ENCODE measurements at regions not wholly inside any gene's neighbourhood (a gene's known extent, or its start where the extent isn't known, plus 50 kb on each side); places are given as distances from the start of the nearest gene placed in this dataset.

- no peaks in the 10 kb centered on the region for H3K27me3 ChIP-seq (ENCODE audit: control insufficient read depth, insufficient read depth, low read length)
- no peaks in the 10 kb centered on the region for H3K9me3 ChIP-seq (ENCODE audit: control insufficient read depth, low read depth, low read length)
These were observed 94.9 kb upstream of the CADM1 start for GRCh38 chr11:115599125-115599524.

DNA sequence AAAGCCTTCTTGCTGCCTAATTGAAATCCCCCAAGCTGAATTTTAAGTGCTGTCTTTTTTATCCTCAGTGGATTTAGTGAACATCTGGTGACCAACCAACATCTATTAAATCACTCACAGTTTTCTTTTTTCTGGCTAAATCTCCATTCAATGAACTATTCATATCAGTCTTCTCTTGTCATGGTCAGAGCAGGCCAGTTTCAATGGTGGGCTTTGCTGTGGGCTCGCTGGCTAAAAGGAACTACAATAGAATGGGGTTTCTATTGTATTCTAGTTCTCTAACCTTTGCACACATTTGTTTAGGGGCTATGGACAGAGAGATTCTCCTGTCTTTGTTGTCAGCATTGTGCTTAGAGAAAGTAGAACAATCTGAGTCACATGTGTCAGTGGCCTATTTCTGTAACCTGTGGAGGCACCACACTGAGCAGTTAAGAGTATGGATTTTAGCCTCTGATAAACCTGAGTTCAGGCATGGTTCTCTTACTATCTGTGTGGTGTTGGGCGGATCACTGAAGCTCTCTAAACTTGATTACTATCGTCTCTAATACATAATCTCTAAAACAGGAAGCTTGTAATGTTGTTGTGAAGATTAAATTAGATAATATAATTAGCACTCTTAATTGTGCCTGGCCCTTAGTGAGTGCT is 94.2 kb upstream of the CADM1 start:
- H3K9me3 ChIP-seq (ENCODE audit: control insufficient read depth, low read depth, low read length), result no peaks in the 10 kb centered on the region
- H3K27me3 ChIP-seq (ENCODE audit: control insufficient read depth, insufficient read depth, low read length), result no peaks in the 10 kb centered on the region
- no peak overlapping the region for H3K4me3 ChIP-seq (ENCODE audit: low read length)

More at GRCh38 chr11:115599125-115599524, 94.9 kb upstream of the CADM1 start:
- no peak overlapping the region for H3K4me3 ChIP-seq (ENCODE audit: low read length)
- no peaks in the 10 kb centered on the region for H3K36me3 ChIP-seq (ENCODE audit: control insufficient read depth, low read depth, low read length)
- no peak overlapping the region for H3K27ac ChIP-seq (ENCODE audit: low read length)
- no peak overlapping the region for H3K9ac ChIP-seq (ENCODE audit: low read length)
- no peaks in the 10 kb centered on the region for H3K4me1 ChIP-seq (ENCODE audit: control insufficient read depth, low read depth, low read length)

DNA sequence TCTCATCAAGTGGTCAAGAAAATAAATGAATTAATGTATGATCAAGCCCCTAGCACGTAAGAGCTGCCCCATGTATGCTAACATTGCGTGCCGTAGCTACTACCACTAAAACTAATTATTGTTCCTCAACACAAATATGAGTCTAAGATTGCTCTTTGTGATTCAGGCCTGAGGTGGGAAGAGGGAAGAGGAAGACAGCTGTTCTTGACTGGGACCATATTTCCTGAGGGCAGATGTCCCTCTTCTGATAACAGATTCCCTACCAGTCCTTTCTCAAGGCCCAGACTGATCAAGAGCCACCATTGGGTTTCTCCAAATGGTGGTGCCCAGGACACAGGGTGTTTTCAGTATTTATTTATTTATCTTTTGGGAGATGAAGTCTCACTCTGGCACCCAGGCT is 87.2 kb upstream of the CADM1 start:
- Histone ChIP-seq H3K9ac (ENCODE audit: low read length) (no peak overlapping the region), H3K27ac (ENCODE audit: low read length) (no peak overlapping the region), H3K36me3 (ENCODE audit: control insufficient read depth, low read depth, low read length) (no peaks in the 10 kb centered on the region), H3K4me1 (ENCODE audit: control insufficient read depth, low read depth, low read length) (peaks cover 3% of the 10 kb centered on the region), H3K9me3 (ENCODE audit: control insufficient read depth, low read depth, low read length) (no peaks in the 10 kb centered on the region), H3K4me3 (ENCODE audit: low read length) (no peak overlapping the region), H3K27me3 (ENCODE audit: control insufficient read depth, insufficient read depth, low read length) (no peaks in the 10 kb centered on the region)

More for the DNA sequence above, 94.2 kb upstream of the CADM1 start:
- H3K4me1 ChIP-seq (ENCODE audit: control insufficient read depth, low read depth, low read length), result no peaks in the 10 kb centered on the region
- H3K9ac ChIP-seq (ENCODE audit: low read length), result no peak overlapping the region
- no peaks in the 10 kb centered on the region for H3K36me3 ChIP-seq (ENCODE audit: control insufficient read depth, low read depth, low read length)
- no peak overlapping the region for H3K27ac ChIP-seq (ENCODE audit: low read length)

GRCh38 chr11:115590254-115590653 is 86.0 kb upstream of the CADM1 start:
- Histone ChIP-seq H3K36me3 (ENCODE audit: control insufficient read depth, low read depth, low read length) (no peaks in the 10 kb centered on the region), H3K4me1 (ENCODE audit: control insufficient read depth, low read depth, low read length) (peaks cover 3% of the 10 kb centered on the region), H3K27me3 (ENCODE audit: control insufficient read depth, insufficient read depth, low read length) (no peaks in the 10 kb centered on the region), H3K9ac (ENCODE audit: low read length) (no peak overlapping the region), H3K27ac (ENCODE audit: low read length) (no peak overlapping the region), H3K4me3 (ENCODE audit: low read length) (no peak overlapping the region), H3K9me3 (ENCODE audit: control insufficient read depth, low read depth, low read length) (no peaks in the 10 kb centered on the region)

DNA sequence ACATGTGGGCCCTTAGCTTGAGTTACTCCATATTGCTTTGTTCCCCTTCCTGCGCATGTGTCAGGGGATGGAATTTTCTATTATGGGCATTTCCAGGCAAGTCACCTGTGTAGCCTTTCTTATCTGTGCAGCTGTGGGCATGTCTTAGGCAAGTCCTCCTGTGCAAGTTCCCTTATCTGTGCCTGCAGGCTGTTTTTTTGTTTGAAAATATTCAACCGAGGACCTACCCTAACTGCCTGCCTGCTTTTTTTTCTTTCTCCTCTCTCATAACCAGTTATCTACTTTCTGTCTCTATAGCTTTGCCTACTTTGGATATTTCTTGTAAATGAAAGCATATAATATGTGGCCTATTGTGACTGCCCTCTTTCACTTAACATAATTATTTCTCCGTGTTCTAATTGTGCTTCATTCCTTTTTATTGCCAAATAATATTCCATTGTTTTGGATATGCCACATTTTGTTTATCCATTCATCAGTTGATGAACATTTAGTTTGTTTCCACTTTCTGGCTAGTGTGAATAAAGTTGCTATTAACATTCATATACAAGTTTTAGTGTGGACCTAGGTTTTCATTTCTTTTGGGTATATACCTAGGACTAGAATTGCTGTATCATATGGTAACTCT is 83.6 kb upstream of the CADM1 start:
- H3K27me3 ChIP-seq (ENCODE audit: control insufficient read depth, insufficient read depth, low read length), result no peaks in the 10 kb centered on the region
- H3K4me1 ChIP-seq (ENCODE audit: control insufficient read depth, low read depth, low read length), result peaks cover 3% of the 10 kb centered on the region
- no peak overlapping the region for H3K4me3 ChIP-seq (ENCODE audit: low read length)
- H3K9me3 ChIP-seq (ENCODE audit: control insufficient read depth, low read depth, low read length), result no peaks in the 10 kb centered on the region
- H3K27ac ChIP-seq (ENCODE audit: low read length), result no peak overlapping the region
- H3K36me3 ChIP-seq (ENCODE audit: control insufficient read depth, low read depth, low read length), result no peaks in the 10 kb centered on the region
- H3K9ac ChIP-seq (ENCODE audit: low read length), result no peak overlapping the region

DNA sequence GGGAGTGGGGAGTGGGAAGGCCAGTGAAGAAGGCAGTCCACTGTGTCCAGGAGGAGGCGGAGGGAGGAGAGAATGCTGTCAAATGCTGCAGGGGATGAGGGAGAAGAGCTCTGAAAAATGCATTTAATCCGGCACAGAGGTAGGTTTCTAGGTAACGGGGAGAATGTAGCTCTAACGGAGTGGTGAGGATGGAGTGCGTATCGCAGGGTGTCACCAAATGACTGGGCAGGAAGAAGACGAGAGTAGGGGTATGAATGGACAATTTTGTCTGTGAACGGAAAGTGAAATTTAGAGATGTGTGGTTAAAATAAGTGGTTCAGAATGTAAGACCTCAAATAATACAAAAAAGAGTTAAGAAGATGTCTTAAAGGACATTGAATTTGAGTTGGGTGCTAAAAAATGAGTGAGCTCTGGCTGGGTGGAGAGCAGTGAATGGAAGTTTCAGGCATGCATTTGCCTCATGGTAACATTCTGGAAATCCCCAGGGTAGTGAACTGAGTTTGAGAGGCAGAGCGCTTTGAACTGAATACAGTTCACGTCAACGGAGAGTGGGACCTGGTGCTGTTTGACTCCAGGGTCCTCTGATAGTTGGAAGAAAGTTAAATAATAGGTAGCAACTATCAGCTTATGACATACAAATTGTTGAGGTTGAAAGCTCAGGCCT is 81.3 kb upstream of the CADM1 start:
- no peaks in the 10 kb centered on the region for H3K9me3 ChIP-seq (ENCODE audit: control insufficient read depth, low read depth, low read length)
- no peak overlapping the region for H3K27ac ChIP-seq (ENCODE audit: low read length)
- H3K36me3 ChIP-seq (ENCODE audit: control insufficient read depth, low read depth, low read length), result no peaks in the 10 kb centered on the region
- peaks cover 17% of the 10 kb centered on the region for H3K4me1 ChIP-seq (ENCODE audit: control insufficient read depth, low read depth, low read length)
- H3K4me3 ChIP-seq (ENCODE audit: low read length), result no peak overlapping the region
- no peaks in the 10 kb centered on the region for H3K27me3 ChIP-seq (ENCODE audit: control insufficient read depth, insufficient read depth, low read length)
- no peak overlapping the region for H3K9ac ChIP-seq (ENCODE audit: low read length)

- H3K4me1 ChIP-seq (ENCODE audit: control insufficient read depth, low read depth, low read length), result peaks cover 14% of the 10 kb centered on the region
- no peaks in the 10 kb centered on the region for H3K27me3 ChIP-seq (ENCODE audit: control insufficient read depth, insufficient read depth, low read length)
- H3K27ac ChIP-seq (ENCODE audit: low read length), result no peak overlapping the region
These were observed 77.8 kb upstream of the CADM1 start for GRCh38 chr11:115581871-115582639.

DNA sequence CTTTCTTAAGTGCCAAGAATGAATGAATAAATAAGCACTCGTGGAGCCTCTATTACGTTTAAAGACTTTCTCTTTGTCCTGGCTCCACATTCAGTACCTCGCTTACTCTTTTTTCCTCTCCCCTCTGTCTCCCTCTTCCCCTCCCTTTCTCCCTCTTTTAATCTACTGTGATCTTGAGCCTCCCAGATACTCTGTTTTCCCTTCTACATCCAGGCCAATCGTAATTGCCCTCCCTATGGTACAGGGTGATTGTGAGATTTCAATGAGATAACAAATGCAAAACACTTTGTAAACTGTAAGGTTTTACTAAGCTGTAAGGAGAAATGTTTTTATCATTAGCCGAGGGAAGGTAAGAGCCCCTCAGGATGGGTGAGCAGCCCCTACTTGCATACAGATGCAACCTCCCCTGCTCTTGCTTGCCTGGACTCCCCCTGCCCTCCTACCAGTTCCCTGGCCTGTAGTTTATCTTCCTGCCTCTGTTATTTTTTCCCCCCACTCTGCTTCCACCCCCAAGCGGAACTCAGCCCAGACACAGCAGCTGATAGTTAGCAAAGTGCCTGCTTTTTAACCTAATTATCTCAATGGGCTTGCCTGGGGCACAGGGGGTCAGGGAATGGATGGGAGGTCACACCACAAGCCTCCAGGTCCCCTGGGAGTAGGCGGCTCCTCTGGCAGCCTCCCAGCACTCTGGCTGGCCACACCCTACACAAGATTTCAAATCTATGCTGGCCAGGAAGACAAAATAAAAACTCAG is 76.9 kb upstream of the CADM1 start:
- H3K27me3 ChIP-seq (ENCODE audit: control insufficient read depth, insufficient read depth, low read length), result no peaks in the 10 kb centered on the region
- peaks cover 14% of the 10 kb centered on the region for H3K4me1 ChIP-seq (ENCODE audit: control insufficient read depth, low read depth, low read length)
- H3K36me3 ChIP-seq (ENCODE audit: control insufficient read depth, low read depth, low read length), result no peaks in the 10 kb centered on the region
- no peak overlapping the region for H3K27ac ChIP-seq (ENCODE audit: low read length)
- H3K4me3 ChIP-seq (ENCODE audit: low read length), result no peak overlapping the region
- H3K9ac ChIP-seq (ENCODE audit: low read length), result no peak overlapping the region
- H3K9me3 ChIP-seq (ENCODE audit: control insufficient read depth, low read depth, low read length), result no peaks in the 10 kb centered on the region

More at GRCh38 chr11:115581871-115582639, 77.8 kb upstream of the CADM1 start:
- Histone ChIP-seq H3K4me3 (ENCODE audit: low read length) (no peak overlapping the region), H3K36me3 (ENCODE audit: control insufficient read depth, low read depth, low read length) (no peaks in the 10 kb centered on the region), H3K9ac (ENCODE audit: low read length) (no peak overlapping the region), H3K9me3 (ENCODE audit: control insufficient read depth, low read depth, low read length) (no peaks in the 10 kb centered on the region)

GRCh38 chr11:115580416-115580815 is 76.2 kb upstream of the CADM1 start:
- no peaks in the 10 kb centered on the region for H3K27me3 ChIP-seq (ENCODE audit: control insufficient read depth, insufficient read depth, low read length)
- no peak overlapping the region for H3K9ac ChIP-seq (ENCODE audit: low read length)
- H3K36me3 ChIP-seq (ENCODE audit: control insufficient read depth, low read depth, low read length), result no peaks in the 10 kb centered on the region
- H3K4me3 ChIP-seq (ENCODE audit: low read length), result no peak overlapping the region
- no peaks in the 10 kb centered on the region for H3K9me3 ChIP-seq (ENCODE audit: control insufficient read depth, low read depth, low read length)
- peaks cover 14% of the 10 kb centered on the region for H3K4me1 ChIP-seq (ENCODE audit: control insufficient read depth, low read depth, low read length)
- H3K27ac ChIP-seq (ENCODE audit: low read length), result no peak overlapping the region

DNA sequence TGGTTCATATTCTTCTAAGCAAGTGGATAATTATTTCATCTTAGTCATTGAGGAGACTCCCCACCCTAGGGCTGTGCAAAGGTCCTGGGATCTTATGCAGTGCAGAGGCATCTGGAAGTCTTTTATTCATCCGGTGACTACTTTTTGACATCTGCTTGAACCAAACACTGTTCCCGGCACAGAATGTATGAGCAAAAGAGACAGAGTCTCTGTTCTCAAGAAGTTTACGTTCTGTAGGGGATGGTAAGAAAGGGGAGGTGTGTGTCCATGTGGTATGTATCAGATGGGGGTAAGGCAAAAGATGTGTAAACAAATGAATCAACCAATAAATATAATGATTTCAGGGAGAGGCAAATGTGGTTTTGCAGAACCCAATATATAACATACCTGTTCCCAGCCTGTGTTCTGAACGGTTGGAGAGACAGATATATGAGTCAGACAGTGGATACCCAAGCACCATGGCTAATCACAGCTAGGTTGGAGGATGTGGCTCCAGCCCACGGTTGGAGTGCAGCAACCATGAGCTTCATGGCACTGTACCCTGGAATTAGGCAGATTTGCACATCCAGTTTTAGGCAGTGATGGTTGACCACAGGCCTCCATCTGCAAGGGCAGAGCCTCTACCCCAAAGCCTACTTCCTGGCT is 75.1 kb upstream of the CADM1 start:
- H3K9me3 ChIP-seq (ENCODE audit: control insufficient read depth, low read depth, low read length), result no peaks in the 10 kb centered on the region
- H3K9ac ChIP-seq (ENCODE audit: low read length), result no peak overlapping the region
- peaks cover 14% of the 10 kb centered on the region for H3K4me1 ChIP-seq (ENCODE audit: control insufficient read depth, low read depth, low read length)
- H3K36me3 ChIP-seq (ENCODE audit: control insufficient read depth, low read depth, low read length), result no peaks in the 10 kb centered on the region
- no peak overlapping the region for H3K27ac ChIP-seq (ENCODE audit: low read length)
- H3K4me3 ChIP-seq (ENCODE audit: low read length), result no peak overlapping the region
- H3K27me3 ChIP-seq (ENCODE audit: control insufficient read depth, insufficient read depth, low read length), result no peaks in the 10 kb centered on the region

All from iPS-18a (cell line).